22Rv1 (cell line): ENCODE measurements at regions not wholly inside any gene's neighbourhood (a gene's known extent, or its start where the extent isn't known, plus 50 kb on each side); places are given as distances from the start of the nearest gene placed in this dataset.
"Not testable (repeated sequence)": the region's sequence is repeated elsewhere in the genome, so short reads cannot be mapped to it uniquely, and the experiment has no call there.

Experiments used
- H3K27ac ChIP-seq: fragments of 450-650 bp; 2 replicates; pipeline ENCODE4 v1.5.1; 2017
- ZFX ChIP-seq: fragments of 450-650 bp; IDR thresholded peaks from 2 replicates; pipeline ENCODE4 v1.6.1; 2017; ENCODE audit warnings: antibody characterized with exemption, borderline replicate concordance
- TF ChIP-seq, protein P1 (sequence below): fragments of 450-650 bp; IDR thresholded peaks from 2 replicates; pipeline ENCODE4 v1.5.1; 2017; ENCODE audit warnings: mild to moderate bottlenecking

DNA sequence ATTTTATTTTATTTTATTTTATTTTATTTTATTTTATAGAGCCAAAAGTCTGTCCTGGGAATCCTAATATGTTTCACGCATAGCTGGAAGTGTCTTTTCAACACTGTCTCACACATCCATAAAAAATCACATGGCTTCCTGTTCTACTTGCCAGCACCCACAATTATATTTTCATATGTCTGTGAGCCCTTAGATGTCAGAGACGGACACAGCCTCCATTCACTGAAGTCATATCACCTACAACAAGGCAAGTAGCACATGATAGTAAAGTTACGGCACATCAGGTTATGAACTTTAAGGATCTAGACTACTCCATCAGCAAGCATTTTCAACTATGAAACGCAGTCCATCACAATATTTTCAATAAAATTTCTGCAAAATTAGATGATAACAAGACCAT, 168.4 kb downstream of the ZIC4 start:
- no peak for TF ChIP-seq ZFX
- TF ChIP-seq, protein P1, sequence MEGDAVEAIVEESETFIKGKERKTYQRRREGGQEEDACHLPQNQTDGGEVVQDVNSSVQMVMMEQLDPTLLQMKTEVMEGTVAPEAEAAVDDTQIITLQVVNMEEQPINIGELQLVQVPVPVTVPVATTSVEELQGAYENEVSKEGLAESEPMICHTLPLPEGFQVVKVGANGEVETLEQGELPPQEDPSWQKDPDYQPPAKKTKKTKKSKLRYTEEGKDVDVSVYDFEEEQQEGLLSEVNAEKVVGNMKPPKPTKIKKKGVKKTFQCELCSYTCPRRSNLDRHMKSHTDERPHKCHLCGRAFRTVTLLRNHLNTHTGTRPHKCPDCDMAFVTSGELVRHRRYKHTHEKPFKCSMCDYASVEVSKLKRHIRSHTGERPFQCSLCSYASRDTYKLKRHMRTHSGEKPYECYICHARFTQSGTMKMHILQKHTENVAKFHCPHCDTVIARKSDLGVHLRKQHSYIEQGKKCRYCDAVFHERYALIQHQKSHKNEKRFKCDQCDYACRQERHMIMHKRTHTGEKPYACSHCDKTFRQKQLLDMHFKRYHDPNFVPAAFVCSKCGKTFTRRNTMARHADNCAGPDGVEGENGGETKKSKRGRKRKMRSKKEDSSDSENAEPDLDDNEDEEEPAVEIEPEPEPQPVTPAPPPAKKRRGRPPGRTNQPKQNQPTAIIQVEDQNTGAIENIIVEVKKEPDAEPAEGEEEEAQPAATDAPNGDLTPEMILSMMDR: no peak
- H3K27ac ChIP-seq: no peak overlapping the region

DNA sequence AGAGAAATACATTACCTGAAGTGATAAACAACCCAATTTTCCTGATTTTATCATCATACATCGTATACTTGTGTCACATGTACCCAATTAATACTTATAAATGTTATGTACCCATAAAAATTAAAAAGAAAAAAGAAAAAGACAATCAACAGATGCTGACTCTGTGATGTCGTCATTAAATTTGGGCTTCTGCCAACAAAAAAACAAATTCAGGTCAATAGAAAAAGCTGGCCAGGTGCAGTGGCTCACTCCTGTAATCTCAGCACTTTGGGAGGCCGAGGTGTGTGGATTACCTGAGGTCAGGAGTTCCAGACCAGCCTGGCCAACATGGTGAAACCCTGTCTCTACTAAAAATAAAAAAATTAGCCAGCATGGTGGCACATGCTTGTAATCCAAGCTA, 174.4 kb downstream of the ZIC4 start:
- not testable (repeated sequence) for H3K27ac ChIP-seq

GRCh38 chr3:147231111-147231510, 175.2 kb downstream of the ZIC4 start:
- H3K27ac ChIP-seq: no peak overlapping the region
- TF ChIP-seq, protein P1: no peak
- TF ChIP-seq ZFX: no peak

DNA sequence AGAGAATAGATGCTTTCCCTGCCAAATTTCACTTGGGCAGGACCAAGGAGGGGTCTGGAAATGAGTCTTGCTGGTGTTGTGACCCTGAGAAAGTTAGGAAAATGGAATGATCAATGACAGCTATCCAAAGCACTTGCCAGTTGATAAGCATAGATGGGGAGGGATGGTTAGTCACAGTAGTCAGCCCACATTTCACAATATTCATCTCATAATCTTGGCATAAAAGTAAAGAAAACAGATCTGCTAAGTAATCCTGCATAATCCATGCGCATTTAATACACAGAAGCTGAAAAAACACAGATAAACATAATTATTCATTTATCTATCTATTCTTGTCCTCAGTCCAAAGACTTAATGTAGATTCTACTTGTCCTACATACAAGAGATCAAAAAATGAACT, 184.1 kb downstream of the ZIC4 start:
- H3K27ac ChIP-seq: no peak overlapping the region
- no peak for TF ChIP-seq ZFX
- TF ChIP-seq, protein P1: no peak

DNA sequence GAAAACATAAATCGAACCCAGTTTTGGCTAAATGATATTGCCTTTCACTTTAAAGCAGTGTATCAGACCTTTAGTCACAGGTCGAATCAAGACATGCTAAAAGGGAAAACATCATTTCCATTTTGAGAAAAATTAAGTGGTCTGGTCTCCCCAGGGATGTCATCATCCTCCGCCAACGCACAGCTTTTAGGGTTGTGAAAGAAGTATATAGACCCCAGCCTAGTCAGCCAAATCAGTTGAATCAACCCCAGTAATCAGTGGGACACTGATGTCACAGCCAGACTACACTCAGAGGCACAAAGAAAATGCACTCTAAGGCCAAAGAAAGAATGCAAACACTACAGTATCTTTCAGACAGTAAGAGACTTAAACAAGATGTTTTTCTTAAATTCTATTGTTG, 187.4 kb downstream of the ZIC4 start:
- TF ChIP-seq, protein P1: no peak
- no peak for TF ChIP-seq ZFX
- H3K27ac ChIP-seq: no peak overlapping the region

GRCh38 chr3:147216143-147216673, 190.1 kb downstream of the ZIC4 start:
- H3K27ac ChIP-seq: no peak overlapping the region
- no peak for TF ChIP-seq ZFX
- TF ChIP-seq, protein P1: no peak

GRCh38 chr3:147215660-147216059, 190.7 kb downstream of the ZIC4 start:
- no peak for TF ChIP-seq ZFX
- TF ChIP-seq, protein P1: no peak
- no peak overlapping the region for H3K27ac ChIP-seq

DNA sequence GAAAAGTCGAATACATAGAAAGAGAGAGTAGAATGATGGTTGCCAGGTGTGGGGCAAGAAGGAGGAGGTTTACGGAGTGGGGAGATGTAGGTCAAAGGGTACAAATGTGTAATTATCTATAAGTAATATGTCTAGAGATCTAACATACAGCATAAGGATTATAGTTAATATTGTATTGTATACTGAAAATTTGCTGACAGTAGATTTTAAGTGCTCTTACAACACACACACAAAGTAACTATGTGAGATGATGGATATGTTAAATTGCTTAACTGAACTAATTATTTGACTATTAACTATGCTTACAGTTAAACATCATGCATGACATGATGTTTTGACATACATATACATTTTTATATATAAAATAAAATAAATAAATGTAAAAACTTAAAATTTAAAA, 192.7 kb downstream of the ZIC4 start:
- no peak for TF ChIP-seq ZFX
- TF ChIP-seq, protein P1: no peak
- no peak overlapping the region for H3K27ac ChIP-seq
